SH-SY5Y (cell line): ENCODE measurements at regions not wholly inside any gene's neighbourhood (a gene's known extent, or its start where the extent isn't known, plus 50 kb on each side); places are given as distances from the start of the nearest gene placed in this dataset.

Source experiments
- GATA2 ChIP-seq: IDR thresholded peaks from 2 replicates; pipeline ENCODE4 v1.6.1; 2011; ENCODE audit warnings: mild to moderate bottlenecking, low read depth, low read length
- GATA3 ChIP-seq: IDR thresholded peaks from 2 replicates; pipeline ENCODE4 v1.6.1; 2011; ENCODE audit warnings: low read depth, mild to moderate bottlenecking, low read length, moderate library complexity

GRCh38 chr10:33617381-33618080 is 283.1 kb upstream of the NRP1 start:
- TF ChIP-seq GATA3 (no peak), GATA2 (no peak)
